ENCODE measurements at regions not wholly inside any gene's neighbourhood (a gene's known extent, or its start where the extent isn't known, plus 50 kb on each side); places are given as distances from the start of the nearest gene placed in this dataset.

DNA sequence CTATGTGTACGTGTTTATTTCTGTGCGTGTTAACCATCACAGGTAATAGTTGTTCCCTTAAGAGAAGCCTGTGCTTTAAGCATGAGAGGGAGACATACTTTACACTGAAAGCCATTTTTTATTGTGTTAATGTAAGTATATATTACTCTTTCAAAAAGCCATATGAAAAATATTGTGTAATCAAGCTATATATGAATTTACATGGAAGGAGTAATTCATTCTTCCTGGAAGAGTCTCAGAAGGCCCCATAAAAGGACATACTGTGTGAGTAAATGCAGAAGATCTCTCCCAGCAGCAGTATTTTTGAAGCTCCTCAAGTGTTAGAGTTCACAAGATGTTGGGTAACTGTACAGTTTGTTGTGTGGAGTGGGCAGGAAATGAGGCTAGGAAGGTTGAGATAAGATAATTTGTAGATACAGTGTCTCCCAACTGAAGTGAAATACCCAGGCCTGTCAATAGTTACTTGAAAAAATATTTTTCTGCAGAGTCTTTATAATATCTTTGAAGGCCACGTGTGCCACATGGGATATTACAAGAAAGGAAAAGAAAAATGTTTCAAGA is 138.3 kb downstream of the PTGER3 start:
- TF ChIP-seq, protein P1, sequence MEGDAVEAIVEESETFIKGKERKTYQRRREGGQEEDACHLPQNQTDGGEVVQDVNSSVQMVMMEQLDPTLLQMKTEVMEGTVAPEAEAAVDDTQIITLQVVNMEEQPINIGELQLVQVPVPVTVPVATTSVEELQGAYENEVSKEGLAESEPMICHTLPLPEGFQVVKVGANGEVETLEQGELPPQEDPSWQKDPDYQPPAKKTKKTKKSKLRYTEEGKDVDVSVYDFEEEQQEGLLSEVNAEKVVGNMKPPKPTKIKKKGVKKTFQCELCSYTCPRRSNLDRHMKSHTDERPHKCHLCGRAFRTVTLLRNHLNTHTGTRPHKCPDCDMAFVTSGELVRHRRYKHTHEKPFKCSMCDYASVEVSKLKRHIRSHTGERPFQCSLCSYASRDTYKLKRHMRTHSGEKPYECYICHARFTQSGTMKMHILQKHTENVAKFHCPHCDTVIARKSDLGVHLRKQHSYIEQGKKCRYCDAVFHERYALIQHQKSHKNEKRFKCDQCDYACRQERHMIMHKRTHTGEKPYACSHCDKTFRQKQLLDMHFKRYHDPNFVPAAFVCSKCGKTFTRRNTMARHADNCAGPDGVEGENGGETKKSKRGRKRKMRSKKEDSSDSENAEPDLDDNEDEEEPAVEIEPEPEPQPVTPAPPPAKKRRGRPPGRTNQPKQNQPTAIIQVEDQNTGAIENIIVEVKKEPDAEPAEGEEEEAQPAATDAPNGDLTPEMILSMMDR (IDR thresholded peaks at IDR 0.05; ENCODE audit: low read depth, low read length): no peak
- no peak overlapping the region for H3K4me3 ChIP-seq (replicated peaks in 1 of 2; ENCODE audit: low read depth in 2 of 2, low read length in 2 of 2)
- no peak for DNase-seq (ENCODE audit: low read depth in 2 of 2)

DNA sequence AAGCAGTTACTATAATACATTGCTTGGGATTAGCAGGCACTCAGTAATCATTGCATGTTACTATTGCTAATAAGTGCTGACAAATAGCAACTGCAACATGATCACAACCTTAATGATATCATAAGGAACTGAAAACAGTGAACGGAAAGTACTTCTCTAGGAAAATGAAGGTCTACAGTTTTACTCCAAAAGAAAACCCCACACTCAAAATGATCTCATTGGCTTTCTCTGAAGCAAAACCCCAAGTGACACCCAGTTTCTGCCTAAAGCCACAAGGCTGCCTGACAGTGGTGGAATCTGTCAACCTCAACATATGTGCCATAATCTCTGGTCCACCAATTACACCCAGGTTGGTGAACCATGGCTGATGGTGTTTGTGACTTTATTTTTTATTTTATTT is 137.6 kb downstream of the PTGER3 start:
- TF ChIP-seq, protein P1 (IDR thresholded peaks at IDR 0.05; ENCODE audit: low read depth, low read length): no peak
- DNase-seq (ENCODE audit: low read depth in 2 of 2): no peak
- no peak overlapping the region for H3K4me3 ChIP-seq (replicated peaks in 1 of 2; ENCODE audit: low read depth in 2 of 2, low read length in 2 of 2)

DNA sequence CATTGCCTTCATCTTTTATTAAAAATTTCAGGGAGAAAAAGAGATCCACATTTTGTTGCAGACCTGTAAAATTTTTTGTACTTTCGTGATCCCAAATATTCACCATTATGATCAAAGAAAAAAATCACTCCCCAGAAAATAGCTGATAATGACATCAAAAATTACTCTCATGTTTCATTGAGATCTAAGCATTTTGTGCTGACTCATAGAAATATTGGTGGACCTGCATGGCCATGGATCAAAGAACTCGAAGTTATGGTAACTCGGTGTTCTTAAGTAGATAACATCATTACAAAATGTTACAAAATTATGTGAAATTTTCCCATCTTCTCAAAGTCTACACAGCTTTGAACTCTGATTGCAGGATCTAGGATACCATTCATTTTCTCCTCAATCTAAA is 135.8 kb downstream of the PTGER3 start:
- no peak overlapping the region for H3K4me3 ChIP-seq (replicated peaks in 1 of 2; ENCODE audit: low read depth in 2 of 2, low read length in 2 of 2)
- TF ChIP-seq, protein P1 (IDR thresholded peaks at IDR 0.05; ENCODE audit: low read depth, low read length): no peak
- no peak for DNase-seq (ENCODE audit: low read depth in 2 of 2)

DNA sequence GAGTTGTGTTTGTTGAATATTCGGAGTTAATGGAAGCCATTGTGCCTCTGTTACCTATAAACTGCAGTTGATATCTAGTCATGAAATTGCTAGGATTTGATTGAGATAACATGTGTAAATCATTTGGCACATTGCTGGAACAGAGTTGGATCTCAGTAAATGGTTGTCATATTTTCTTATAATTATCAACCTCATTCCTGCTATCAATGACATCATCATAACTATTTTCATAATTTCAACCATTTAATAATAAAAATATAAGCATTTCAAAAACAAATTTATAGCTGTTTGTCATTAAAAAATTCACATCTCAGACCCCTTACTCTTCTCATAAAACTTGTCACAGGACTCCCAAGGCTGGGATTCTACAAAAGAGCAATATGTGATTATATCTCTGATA is 133.4 kb downstream of the PTGER3 start:
- H3K4me3 ChIP-seq (replicated peaks in 1 of 2; ENCODE audit: low read depth in 2 of 2, low read length in 2 of 2): no peak overlapping the region
- TF ChIP-seq, protein P1 (IDR thresholded peaks at IDR 0.05; ENCODE audit: low read depth, low read length): no peak
- DNase-seq (ENCODE audit: low read depth in 2 of 2): no peak

DNA sequence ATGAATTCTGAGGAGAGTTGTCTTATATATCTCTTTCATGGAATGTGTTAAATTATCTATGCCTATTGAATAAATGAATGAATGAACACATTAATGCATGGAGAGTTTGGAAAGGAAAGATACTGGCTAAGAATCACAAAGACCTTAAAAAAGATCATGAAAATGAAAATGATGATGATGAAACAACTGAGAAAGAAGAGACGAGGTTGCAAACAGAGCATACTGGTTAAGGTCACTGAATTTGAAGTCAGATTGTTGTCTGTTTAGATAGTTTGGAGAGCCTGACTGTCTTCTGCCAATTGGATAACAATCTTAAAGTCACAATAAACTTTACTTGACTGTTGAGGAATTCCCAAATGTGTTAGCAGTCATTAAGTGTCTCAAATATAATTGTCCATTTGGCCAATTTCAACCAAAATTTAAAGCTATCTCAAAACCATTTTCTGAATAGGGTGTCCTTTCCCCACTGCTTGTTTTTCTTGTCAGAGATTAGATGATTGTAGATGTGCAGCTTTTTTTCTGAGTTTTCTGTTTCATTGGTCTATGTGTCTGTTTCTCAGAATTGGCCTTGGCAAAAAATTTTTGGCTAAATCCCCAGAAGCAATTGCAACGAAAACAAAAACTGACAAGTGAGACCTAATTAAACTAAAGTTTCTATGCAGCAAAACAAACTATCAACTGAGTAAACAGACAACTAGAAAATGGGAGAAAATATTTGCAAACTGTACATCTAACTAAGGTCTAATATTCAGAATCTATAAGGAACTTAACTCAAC is 132.2 kb downstream of the PTGER3 start:
- no peak overlapping the region for H3K4me3 ChIP-seq (replicated peaks in 1 of 2; ENCODE audit: low read depth in 2 of 2, low read length in 2 of 2)
- TF ChIP-seq, protein P1 (IDR thresholded peaks at IDR 0.05; ENCODE audit: low read depth, low read length): no peak
- DNase-seq (ENCODE audit: low read depth in 2 of 2): no peak

DNA sequence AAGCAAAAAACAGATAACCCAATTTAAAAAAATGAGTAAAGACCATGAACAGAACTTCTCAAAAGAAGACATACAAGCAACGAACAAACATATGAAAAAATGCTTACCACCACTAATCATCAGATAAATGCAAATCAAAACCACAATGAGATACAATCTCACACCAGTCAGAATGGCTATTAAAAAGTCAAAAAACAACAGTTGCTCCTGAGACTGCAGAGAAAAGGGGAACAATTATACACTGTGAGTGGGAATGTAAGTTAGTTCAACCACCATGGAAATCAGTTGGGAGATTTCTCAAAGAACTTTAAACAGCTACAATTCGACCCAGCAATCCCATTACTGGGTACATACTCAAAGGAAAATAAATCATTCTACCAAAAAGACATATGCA is 131.6 kb downstream of the PTGER3 start:
- H3K4me3 ChIP-seq (replicated peaks in 1 of 2; ENCODE audit: low read depth in 2 of 2, low read length in 2 of 2): no peak overlapping the region
- DNase-seq (ENCODE audit: low read depth in 2 of 2): no peak
- TF ChIP-seq, protein P1 (IDR thresholded peaks at IDR 0.05; ENCODE audit: low read depth, low read length): no peak
